Left lung (tissue), 4 donors: ENCODE measurements at regions not wholly inside any gene's neighbourhood (a gene's known extent, or its start where the extent isn't known, plus 50 kb on each side); places are given as distances from the start of the nearest gene placed in this dataset.

Source experiments
- ATAC-seq: fragments of 200-7000 bp; cut with Tn5 transposase; one replicate; pipeline ENCODE4 v1.9.1; 2020; ENCODE audit warnings: moderate library complexity
- DNase-seq, 4 donors: peaks; one replicate each; pipeline ENCODE4 v3.0.0-alpha.2; 2013 to 2020
- H3K27ac ChIP-seq, 2 donors: fragments of 200-600 bp; sonication (generic) in 1 of 2; one replicate each; pipeline versions ENCODE4 v1.5.0 to v1.8.0; 2020 to 2021
- H3K27me3 ChIP-seq, 2 donors: fragments of 200-600 bp; sonication (generic) in 1 of 2; one replicate each; pipeline versions ENCODE4 v1.5.0 to v1.8.0; 2020 to 2021
- H3K36me3 ChIP-seq, 2 donors: fragments of 200-600 bp; sonication (generic) in 1 of 2; one replicate each; pipeline versions ENCODE4 v1.5.0 to v1.8.0; 2020 to 2021
- H3K4me1 ChIP-seq, 2 donors: fragments of 200-600 bp; one replicate each; pipeline ENCODE4 v1.8.0; 2021
- H3K4me3 ChIP-seq, 2 donors: fragments of 200-600 bp; sonication (generic) in 1 of 2; one replicate each; pipeline versions ENCODE4 v1.5.0 to v1.8.0; 2020 to 2021; ENCODE audit warnings: mild to moderate bottlenecking in 1 of 2
- H3K9me3 ChIP-seq, 2 donors: fragments of 200-600 bp; sonication (generic) in 1 of 2; one replicate each; pipeline versions ENCODE4 v1.5.0 to v1.8.0; 2020 to 2021
- CTCF ChIP-seq, 2 donors: fragments of 200-600 bp; sonication (generic) in 1 of 2; IDR thresholded peaks; one replicate each; pipeline versions ENCODE4 v1.5.0 to v1.8.0; 2021; ENCODE audit warnings: antibody characterized with exemption in 2 of 2
- intact Hi-C, 2 donors: fragments of 100-400 bp; cut with DNase I; formaldehyde crosslinking; loops; one replicate each; pipeline versions ENCODE4 v1.11.2 to v1.14.2; 2022
- donor health status: DM: no; HTN: yes; CAD: no.
- donor health status: DM: no; HTN: no; CAD: no.

- no peak for ATAC-seq
- intact Hi-C loops = no loop called here
- no peak overlapping the region for H3K27ac ChIP-seq
- no peak for DNase-seq
- TF ChIP-seq CTCF (IDR thresholded peaks at IDR 0.05) = no peak
- H3K9me3 ChIP-seq = no peaks in the 10 kb centered on the region
- peaks cover 0 to 3% of the 10 kb centered on the region in 2 donors for H3K4me1 ChIP-seq
- H3K36me3 ChIP-seq = no peaks in the 10 kb centered on the region
- no peaks in the 10 kb centered on the region for H3K27me3 ChIP-seq
- H3K4me3 ChIP-seq = no peak overlapping the region
These were observed 153.5 kb downstream of the ARL4C start for GRCh38 chr2:234343372-234343771.

GRCh38 chr2:234341306-234341985 lies 155.4 kb downstream of the ARL4C start:
- ATAC-seq = no peak
- DNase-seq = no peak
- Histone ChIP-seq H3K4me1 (no peaks in the 10 kb centered on the region), H3K4me3 (no peak overlapping the region), H3K27ac (no peak overlapping the region), H3K27me3 (no peaks in the 10 kb centered on the region), H3K9me3 (no peaks in the 10 kb centered on the region), H3K36me3 (no peaks in the 10 kb centered on the region)
- intact Hi-C loops = no loop called here
- no peak for TF ChIP-seq CTCF (IDR thresholded peaks at IDR 0.05)

- no peak for TF ChIP-seq CTCF (IDR thresholded peaks at IDR 0.05)
- no peak overlapping the region for H3K27ac ChIP-seq
- no peaks in the 10 kb centered on the region for H3K9me3 ChIP-seq
- ATAC-seq (no peak), DNase-seq (no peak)
- no peaks in the 10 kb centered on the region for H3K36me3 ChIP-seq
- no peaks in the 10 kb centered on the region for H3K27me3 ChIP-seq
- H3K4me3 ChIP-seq = no peak overlapping the region
- H3K4me1 ChIP-seq = no peaks in the 10 kb centered on the region
- intact Hi-C loops = no loop called here
These were observed 157.4 kb downstream of the ARL4C start for GRCh38 chr2:234339501-234339900.

- TF ChIP-seq CTCF (IDR thresholded peaks at IDR 0.05) = no peak
- H3K4me3 ChIP-seq = no peak overlapping the region
- no peaks in the 10 kb centered on the region for H3K27me3 ChIP-seq
- DNase-seq = no peak
- H3K27ac ChIP-seq = no peak overlapping the region
- no peaks in the 10 kb centered on the region for H3K4me1 ChIP-seq
- H3K36me3 ChIP-seq = no peaks in the 10 kb centered on the region
- no peaks in the 10 kb centered on the region for H3K9me3 ChIP-seq
- no peak for ATAC-seq
- intact Hi-C loops = no loop called here
These were observed 157.9 kb downstream of the ARL4C start for GRCh38 chr2:234339011-234339410.

- Histone ChIP-seq H3K27ac (no peak overlapping the region), H3K4me1 (no peaks in the 10 kb centered on the region), H3K4me3 (no peak overlapping the region), H3K27me3 (no peaks in the 10 kb centered on the region), H3K9me3 (no peaks in the 10 kb centered on the region), H3K36me3 (no peaks in the 10 kb centered on the region)
- TF ChIP-seq CTCF (IDR thresholded peaks at IDR 0.05) = no peak
- ATAC-seq (peak; percentile 76), DNase-seq (peak in 3 of 4 donors; percentile 39 to 78 (median 64))
- intact Hi-C loops = no loop called here
These were observed 161.1 kb downstream of the ARL4C start for GRCh38 chr2:234335661-234336228.
